ENCODE measurements at regions not wholly inside any gene's neighbourhood (a gene's known extent, or its start where the extent isn't known, plus 50 kb on each side); places are given as distances from the start of the nearest gene placed in this dataset.

- WGBS, result 69% methylated on average over 4 of the region's 9 CpGs
- no peak overlapping the region for H3K4me3 ChIP-seq
- no peak overlapping the region for H3K27ac ChIP-seq (replicated peaks in 1 of 4)
- no peaks in the 10 kb centered on the region for H3K4me1 ChIP-seq
- DNase-seq (ENCODE audit: extremely low spot score), result no peak
- H3K36me3 ChIP-seq, result no peaks in the 10 kb centered on the region
- intact Hi-C loops (cut with DNase I), result no loop called here
- peaks cover 0 to 68% (median 0%) of the 10 kb centered on the region in 4 donors for H3K27me3 ChIP-seq
- TF ChIP-seq CTCF (IDR thresholded peaks at IDR 0.05) (no peak), POLR2AphosphoS5 (IDR thresholded peaks at IDR 0.05) (no peak), POLR2A (IDR thresholded peaks at IDR 0.05; ENCODE audit: low read depth) (no peak), EP300 (IDR thresholded peaks at IDR 0.05) (no peak)
- H3K9me3 ChIP-seq, result peaks cover 0 to 11% (median 4%) of the 10 kb centered on the region in 4 donors
Observed at GRCh38 chr16:54359081-54359480, 72.5 kb upstream of the IRX3 start.

- H3K4me1 ChIP-seq, result no peaks in the 10 kb centered on the region
- H3K36me3 ChIP-seq, result no peaks in the 10 kb centered on the region
- H3K9me3 ChIP-seq, result peaks cover 0 to 11% (median 4%) of the 10 kb centered on the region in 4 donors
- DNase-seq (ENCODE audit: extremely low spot score), result no peak
- WGBS, result 67% methylated on average over 1 of the region's 1 CpG
- H3K27me3 ChIP-seq, result peaks cover 0 to 44% (median 0%) of the 10 kb centered on the region in 4 donors
- intact Hi-C loops (cut with DNase I), result no loop called here
- no peak overlapping the region for H3K27ac ChIP-seq (replicated peaks in 1 of 4)
- TF ChIP-seq POLR2A (IDR thresholded peaks at IDR 0.05; ENCODE audit: low read depth), result no peak
- TF ChIP-seq EP300 (IDR thresholded peaks at IDR 0.05), result no peak
- H3K4me3 ChIP-seq, result no peak overlapping the region
Observed at GRCh38 chr16:54356391-54356790, 69.8 kb upstream of the IRX3 start.

GRCh38 chr16:54355251-54355650, 68.7 kb upstream of the IRX3 start:
- DNase-seq (ENCODE audit: extremely low spot score), result no peak
- TF ChIP-seq EP300 (IDR thresholded peaks at IDR 0.05) (no peak), POLR2AphosphoS5 (IDR thresholded peaks at IDR 0.05) (no peak), POLR2A (IDR thresholded peaks at IDR 0.05; ENCODE audit: low read depth) (no peak), CTCF (IDR thresholded peaks at IDR 0.05) (no peak)
- peaks cover 0 to 11% (median 4%) of the 10 kb centered on the region in 4 donors for H3K9me3 ChIP-seq
- intact Hi-C loops (cut with DNase I), result no loop called here
- no peak overlapping the region for H3K4me3 ChIP-seq
- no peaks in the 10 kb centered on the region for H3K36me3 ChIP-seq
- H3K4me1 ChIP-seq, result no peaks in the 10 kb centered on the region
- H3K27me3 ChIP-seq, result peaks cover 0 to 37% (median 0%) of the 10 kb centered on the region in 4 donors
- 79% methylated on average over 1 of the region's 1 CpG for WGBS
- no peak overlapping the region for H3K27ac ChIP-seq (replicated peaks in 1 of 4)

- intact Hi-C loops (cut with DNase I), result no loop called here
Observed at GRCh38 chr16:54353097-54353496, 66.5 kb upstream of the IRX3 start.

GRCh38 chr16:54351171-54351570, 64.6 kb upstream of the IRX3 start:
- TF ChIP-seq CTCF (IDR thresholded peaks at IDR 0.05) (no peak), EP300 (IDR thresholded peaks at IDR 0.05) (no peak), POLR2AphosphoS5 (IDR thresholded peaks at IDR 0.05) (no peak), POLR2A (IDR thresholded peaks at IDR 0.05; ENCODE audit: low read depth) (no peak)
- no peak for DNase-seq (ENCODE audit: extremely low spot score)
- WGBS, result 81% methylated on average over 5 of the region's 5 CpGs

More at GRCh38 chr16:54353097-54353496, 66.5 kb upstream of the IRX3 start:
- TF ChIP-seq CTCF (IDR thresholded peaks at IDR 0.05) (no peak), POLR2A (IDR thresholded peaks at IDR 0.05; ENCODE audit: low read depth) (no peak), POLR2AphosphoS5 (IDR thresholded peaks at IDR 0.05) (no peak), EP300 (IDR thresholded peaks at IDR 0.05) (no peak)
- 78% methylated on average over 3 of the region's 3 CpGs for WGBS
- Histone ChIP-seq H3K4me1 (no peaks in the 10 kb centered on the region), H3K9me3 (peaks cover 0 to 11% (median 4%) of the 10 kb centered on the region in 4 donors), H3K27me3 (peaks cover 0 to 21% (median 0%) of the 10 kb centered on the region in 4 donors), H3K4me3 (no peak overlapping the region), H3K36me3 (no peaks in the 10 kb centered on the region), H3K27ac (replicated peaks in 1 of 4) (no peak overlapping the region)
- no peak for DNase-seq (ENCODE audit: extremely low spot score)

More at GRCh38 chr16:54351171-54351570, 64.6 kb upstream of the IRX3 start:
- Histone ChIP-seq H3K27ac (replicated peaks in 1 of 4) (no peak overlapping the region), H3K4me1 (no peaks in the 10 kb centered on the region), H3K4me3 (no peak overlapping the region), H3K27me3 (peaks cover 0 to 2% (median 0%) of the 10 kb centered on the region in 4 donors), H3K36me3 (no peaks in the 10 kb centered on the region), H3K9me3 (peaks cover 0 to 11% (median 4%) of the 10 kb centered on the region in 4 donors)
- intact Hi-C loops (cut with DNase I), result no loop called here
